ENCODE measurements at regions not wholly inside any gene's neighbourhood (a gene's known extent, or its start where the extent isn't known, plus 50 kb on each side); places are given as distances from the start of the nearest gene placed in this dataset.

DNA sequence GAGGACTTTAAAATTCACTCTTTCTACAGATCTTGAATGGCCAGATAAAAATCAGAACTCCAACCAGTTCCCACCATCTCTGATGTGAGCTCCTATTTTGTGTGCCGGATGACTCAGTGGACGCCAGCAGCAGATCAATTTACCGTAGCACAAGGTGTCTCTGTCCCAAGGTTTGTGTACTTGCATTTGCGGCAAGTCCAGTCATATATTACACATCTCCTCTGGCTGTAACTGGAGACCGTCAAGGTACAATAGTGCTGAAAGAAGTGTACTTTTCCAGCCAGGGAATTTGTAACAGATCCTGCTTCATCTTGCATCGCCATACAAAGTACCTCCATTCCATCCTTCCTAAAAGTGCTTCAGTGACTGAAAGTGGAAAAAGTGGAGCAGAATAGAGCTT, 108.2 kb upstream of the SORBS2 start:
- peak; percentile 88 for DNase-seq
- H3K27ac ChIP-seq (ENCODE audit: low read length): peak overlapping the region; percentile 93
- POLR2A ChIA-PET (ENCODE audit: unreplicated experiment): no interaction called here

DNA sequence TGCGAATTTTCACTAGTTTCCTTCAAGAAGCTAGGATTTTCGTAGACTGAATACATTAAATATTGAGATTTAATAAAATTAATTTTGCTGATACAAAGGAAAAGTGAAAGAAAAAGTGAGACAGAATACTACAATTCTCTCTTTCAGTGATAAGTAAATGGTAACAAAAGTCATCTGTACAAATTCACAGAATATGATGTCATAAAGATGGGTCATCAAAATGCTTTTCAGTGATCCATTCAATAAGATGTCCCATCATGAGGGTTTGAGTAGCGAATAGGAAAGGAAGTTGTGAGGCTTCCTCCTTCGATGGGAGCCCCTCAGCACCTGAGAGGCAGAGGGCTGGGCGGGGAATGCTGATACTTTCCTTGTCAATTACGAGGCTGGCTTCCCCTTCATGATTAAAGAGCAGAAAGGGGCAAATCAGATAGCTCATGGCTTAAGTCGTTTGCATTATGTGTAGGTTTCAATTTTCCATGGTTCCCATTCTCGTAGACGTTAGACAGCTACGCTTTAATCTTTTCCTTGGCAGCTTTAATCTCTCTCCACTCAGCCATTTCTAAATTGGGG, 108.8 kb upstream of the SORBS2 start:
- peak overlapping the region; percentile 93 for H3K27ac ChIP-seq (ENCODE audit: low read length)
- H3K4me3 ChIP-seq (ENCODE audit: low read length): peak overlapping the region; percentile 25; the same call in 1 of the 2 replicates
- peaks cover 19% of the 10 kb centered on the region for H3K4me1 ChIP-seq (ENCODE audit: insufficient read depth, low read length)
- H3F3A ChIP-seq (ENCODE audit: low read length, unreplicated experiment): no peaks in the 10 kb centered on the region
- H3K79me2 ChIP-seq (ENCODE audit: low read length): no peaks in the 10 kb centered on the region
- DNase-seq: no peak
- H3K9ac ChIP-seq (ENCODE audit: low read length): peak overlapping the region; percentile 66
- H3K9me2 ChIP-seq (replicated peaks; ENCODE audit: low read length): no peaks in the 10 kb centered on the region
- H4K20me1 ChIP-seq (ENCODE audit: low read length): no peaks in the 10 kb centered on the region
- no peaks in the 10 kb centered on the region for H3K27me3 ChIP-seq (ENCODE audit: low read length)
- H3K36me3 ChIP-seq (ENCODE audit: low read depth, low read length): no peaks in the 10 kb centered on the region
- BruUV-seq (replicated peaks): no TSS peak
- H2AFZ ChIP-seq (ENCODE audit: low read length): no peak overlapping the region
- POLR2A ChIA-PET (ENCODE audit: unreplicated experiment): no interaction called here
- H3K4me2 ChIP-seq (ENCODE audit: low read length): peak overlapping the region; percentile 75
- CTCF ChIA-PET: interaction anchor here (0.6 kb wide), 1 partner anchor 24 kb away, joined by 4 read pairs; no protein-coding TSS in a partner anchor
- no peak for ATAC-seq
- intact Hi-C loops (cut with micrococcal nuclease): loop anchor here (2.0 kb wide), 1 partner anchor 42 kb away; no protein-coding TSS in a partner anchor
- TF ChIP-seq, protein P1, sequence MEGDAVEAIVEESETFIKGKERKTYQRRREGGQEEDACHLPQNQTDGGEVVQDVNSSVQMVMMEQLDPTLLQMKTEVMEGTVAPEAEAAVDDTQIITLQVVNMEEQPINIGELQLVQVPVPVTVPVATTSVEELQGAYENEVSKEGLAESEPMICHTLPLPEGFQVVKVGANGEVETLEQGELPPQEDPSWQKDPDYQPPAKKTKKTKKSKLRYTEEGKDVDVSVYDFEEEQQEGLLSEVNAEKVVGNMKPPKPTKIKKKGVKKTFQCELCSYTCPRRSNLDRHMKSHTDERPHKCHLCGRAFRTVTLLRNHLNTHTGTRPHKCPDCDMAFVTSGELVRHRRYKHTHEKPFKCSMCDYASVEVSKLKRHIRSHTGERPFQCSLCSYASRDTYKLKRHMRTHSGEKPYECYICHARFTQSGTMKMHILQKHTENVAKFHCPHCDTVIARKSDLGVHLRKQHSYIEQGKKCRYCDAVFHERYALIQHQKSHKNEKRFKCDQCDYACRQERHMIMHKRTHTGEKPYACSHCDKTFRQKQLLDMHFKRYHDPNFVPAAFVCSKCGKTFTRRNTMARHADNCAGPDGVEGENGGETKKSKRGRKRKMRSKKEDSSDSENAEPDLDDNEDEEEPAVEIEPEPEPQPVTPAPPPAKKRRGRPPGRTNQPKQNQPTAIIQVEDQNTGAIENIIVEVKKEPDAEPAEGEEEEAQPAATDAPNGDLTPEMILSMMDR (conservative IDR thresholded peaks at IDR 0.05; ENCODE audit: low read depth, low read length): no peak
- TF ChIP-seq EZH2 (IDR thresholded peaks at IDR 0.05; ENCODE audit: low read length, unreplicated experiment): no peak
- TF ChIP-seq EZH2phosphoT487 (IDR thresholded peaks at IDR 0.05; ENCODE audit: borderline replicate concordance, low read length): no peak
- H3K9me3 ChIP-seq (ENCODE audit: low read length): no peaks in the 10 kb centered on the region

More for the DNA sequence above, 108.2 kb upstream of the SORBS2 start:
- intact Hi-C loops (cut with micrococcal nuclease): loop anchor here (2.0 kb wide), 1 partner anchor 43 kb away; no protein-coding TSS in a partner anchor
- H3K9me2 ChIP-seq (replicated peaks; ENCODE audit: low read length): no peaks in the 10 kb centered on the region
- peak overlapping the region; percentile 66 for H3K9ac ChIP-seq (ENCODE audit: low read length)
- H3K4me2 ChIP-seq (ENCODE audit: low read length): peak overlapping the region; percentile 75
- no peaks in the 10 kb centered on the region for H4K20me1 ChIP-seq (ENCODE audit: low read length)
- no peaks in the 10 kb centered on the region for H3K36me3 ChIP-seq (ENCODE audit: low read depth, low read length)
- TF ChIP-seq, protein P1 (conservative IDR thresholded peaks at IDR 0.05; ENCODE audit: low read depth, low read length): no peak
- TF ChIP-seq EZH2phosphoT487 (IDR thresholded peaks at IDR 0.05; ENCODE audit: borderline replicate concordance, low read length) (no peak), EZH2 (IDR thresholded peaks at IDR 0.05; ENCODE audit: low read length, unreplicated experiment) (no peak)
- no peaks in the 10 kb centered on the region for H3F3A ChIP-seq (ENCODE audit: low read length, unreplicated experiment)
- peak overlapping the region; percentile 25; the same call in 1 of the 2 replicates for H3K4me3 ChIP-seq (ENCODE audit: low read length)
- ATAC-seq: peak; percentile 99
- peaks cover 19% of the 10 kb centered on the region for H3K4me1 ChIP-seq (ENCODE audit: insufficient read depth, low read length)
- H3K79me2 ChIP-seq (ENCODE audit: low read length): no peaks in the 10 kb centered on the region
- no TSS peak for BruUV-seq (replicated peaks)
- no peaks in the 10 kb centered on the region for H3K9me3 ChIP-seq (ENCODE audit: low read length)
- no peaks in the 10 kb centered on the region for H3K27me3 ChIP-seq (ENCODE audit: low read length)
- H2AFZ ChIP-seq (ENCODE audit: low read length): no peak overlapping the region
- CTCF ChIA-PET: interaction anchor here (0.6 to 0.8 kb wide), 3 partner anchors 23 to 279 kb away, joined by 3 to 4 read pairs (median 4); no protein-coding TSS in a partner anchor

All from PC-3 (cell line).